K562 (cell line): ENCODE measurements at regions not wholly inside any gene's neighbourhood (a gene's known extent, or its start where the extent isn't known, plus 50 kb on each side); places are given as distances from the start of the nearest gene placed in this dataset.

Experiments used
- ATF4 ChIP-seq: fragments of 450-650 bp; formaldehyde crosslinking; IDR thresholded peaks from 2 replicates; pipeline ENCODE4 v1.4.0; 2022; ENCODE audit warnings: mild to moderate bottlenecking, moderate library complexity
- BRD9 ChIP-seq: fragments of 450-650 bp; IDR thresholded peaks from 2 replicates; pipeline ENCODE4 v1.6.1; 2018; ENCODE audit warnings: low read depth; ENCODE audit not compliant: partially characterized antibody
- CHCHD3 ChIP-seq: fragments of 250-450 bp; sonication (Bioruptor Pico); IDR thresholded peaks from 2 replicates; pipeline ENCODE4 v2.1.2; 2022; ENCODE audit warnings: mild to moderate bottlenecking
- DPF2 ChIP-seq: fragments of 450-650 bp; IDR thresholded peaks from 2 replicates; pipeline ENCODE4 v1.6.1; 2016
- EP400 ChIP-seq: fragments of 450-650 bp; IDR thresholded peaks from 2 replicates; pipeline ENCODE4 v1.6.1; 2017; ENCODE audit warnings: antibody characterized with exemption, mild to moderate bottlenecking, moderate library complexity
- FOXJ3 ChIP-seq: sonication (generic); formaldehyde crosslinking; IDR thresholded peaks from 2 replicates; pipeline ENCODE4 v1.4.0; 2020; ENCODE audit warnings: mild to moderate bottlenecking, missing genetic modification reagents
- GTF2B ChIP-seq: IDR thresholded peaks from 2 replicates; pipeline ENCODE4 v1.6.1; 2011; ENCODE audit not compliant: insufficient read length; ENCODE audit errors: extremely low read depth
- HMBOX1 ChIP-seq: sonication (generic); IDR thresholded peaks from 2 replicates; pipeline ENCODE4 v1.6.1; 2016
- LCOR ChIP-seq: sonication (generic); formaldehyde crosslinking; IDR thresholded peaks from 2 replicates; pipeline ENCODE4 v1.8.0; 2022; ENCODE audit warnings: mild to moderate bottlenecking, missing genetic modification reagents
- MBD2 ChIP-seq: sonication (generic); IDR thresholded peaks from 2 replicates; pipeline ENCODE4 v1.6.1; 2016; ENCODE audit warnings: low read depth, borderline replicate concordance
- MEIS2 ChIP-seq: fragments of 450-650 bp; IDR thresholded peaks from 2 replicates; pipeline ENCODE4 v1.6.1; 2014; ENCODE audit warnings: mild to moderate bottlenecking; ENCODE audit not compliant: partially characterized antibody
- NBN ChIP-seq: fragments of 450-650 bp; IDR thresholded peaks from 2 replicates; pipeline ENCODE4 v1.6.1; 2016; ENCODE audit warnings: low read depth, mild to moderate bottlenecking
- OTX1 ChIP-seq: fragments of 450-650 bp; formaldehyde crosslinking; IDR thresholded peaks from 2 replicates; pipeline ENCODE4 v1.4.0; 2022; ENCODE audit warnings: mild to moderate bottlenecking
- POLR2AphosphoS5 ChIP-seq: IDR thresholded peaks from 2 replicates; pipeline ENCODE4 v1.6.1; 2011; ENCODE audit warnings: mild to moderate bottlenecking, low read depth, low read length, moderate library complexity; ENCODE audit not compliant: control insufficient read depth, insufficient read depth
- SLC30A9 ChIP-seq: fragments of 250-450 bp; sonication (Bioruptor Pico); IDR thresholded peaks from 2 replicates; pipeline ENCODE4 v1.8.0; 2022; ENCODE audit warnings: mild to moderate bottlenecking, moderate library complexity
- THRA ChIP-seq: fragments of 450-650 bp; IDR thresholded peaks from 2 replicates; pipeline ENCODE4 v1.6.1; 2017; ENCODE audit warnings: mild to moderate bottlenecking, moderate library complexity
- TRIM28 ChIP-seq: fragments of 450-650 bp; IDR thresholded peaks from 2 replicates; pipeline ENCODE4 v1.6.1; 2017
- ZBTB11 ChIP-seq, 3 experiments: fragments of 200-800 bp in 1 of 3; fragments of 250-450 bp in 1 of 3; fragments of 450-650 bp in 1 of 3; sonication (Bioruptor Pico) in 1 of 3; sonication (Bioruptor generic) in 1 of 3; formaldehyde crosslinking in 1 of 3; IDR thresholded peaks; 2 replicates each; pipeline versions ENCODE4 v1.6.1 to v1.8.0; 2016 to 2022; ENCODE audit warnings: mild to moderate bottlenecking in 2 of 3, missing genetic modification characterization in 2 of 3, missing compliant biosample characterization in 1 of 3, moderate library complexity in 1 of 3
- ZBTB2 ChIP-seq: fragments of 450-650 bp; IDR thresholded peaks from 2 replicates; pipeline ENCODE4 v1.6.1; 2016; ENCODE audit warnings: antibody characterized with exemption
- ZEB2 ChIP-seq: fragments of 450-650 bp; IDR thresholded peaks from 2 replicates; pipeline ENCODE4 v1.6.1; 2016
- ZKSCAN8 ChIP-seq: fragments of 200-800 bp; sonication (Bioruptor generic); IDR thresholded peaks from 2 replicates; pipeline ENCODE4 v1.6.1; 2016; ENCODE audit warnings: missing genetic modification characterization, missing compliant biosample characterization
- ZNF77 ChIP-seq: fragments of 250-450 bp; sonication (Bioruptor Pico); IDR thresholded peaks from 2 replicates; pipeline ENCODE4 v1.5.0; 2020

GRCh38 chr15:39358441-39359041 is 222.3 kb upstream of the THBS1 start (continued):
- no peak for TF ChIP-seq ZBTB11 (CRISPR knock-in tag; IDR thresholded peaks at IDR 0.05)
- TF ChIP-seq ZKSCAN8 = peak; percentile 51; the same call in 1 of the 2 replicates
- TF ChIP-seq CHCHD3 = no peak
- TF ChIP-seq SLC30A9 (CRISPR knock-in tag) = no peak
- TF ChIP-seq GTF2B = no peak
- no peak for TF ChIP-seq OTX1
- no peak for TF ChIP-seq ZNF77 (CRISPR knock-in tag)
- no peak for TF ChIP-seq THRA
- TF ChIP-seq MEIS2 = peak; percentile 84
- no peak for TF ChIP-seq TRIM28
- no peak for TF ChIP-seq ZBTB2
- TF ChIP-seq POLR2AphosphoS5 = no peak
- no peak for TF ChIP-seq BRD9
- TF ChIP-seq ZEB2 = no peak
- TF ChIP-seq FOXJ3 (CRISPR knock-in tag) = no peak
- no peak for TF ChIP-seq NBN
- TF ChIP-seq DPF2 = peak; percentile 75
- peak; percentile 98 for TF ChIP-seq HMBOX1
- no peak for TF ChIP-seq EP400
- no peak for TF ChIP-seq LCOR (CRISPR knock-in tag)
- no peak for TF ChIP-seq MBD2
- TF ChIP-seq ATF4 (CRISPR knock-in tag) = no peak
